ENCODE measurements at regions not wholly inside any gene's neighbourhood (a gene's known extent, or its start where the extent isn't known, plus 50 kb on each side); places are given as distances from the start of the nearest gene placed in this dataset.

DNA sequence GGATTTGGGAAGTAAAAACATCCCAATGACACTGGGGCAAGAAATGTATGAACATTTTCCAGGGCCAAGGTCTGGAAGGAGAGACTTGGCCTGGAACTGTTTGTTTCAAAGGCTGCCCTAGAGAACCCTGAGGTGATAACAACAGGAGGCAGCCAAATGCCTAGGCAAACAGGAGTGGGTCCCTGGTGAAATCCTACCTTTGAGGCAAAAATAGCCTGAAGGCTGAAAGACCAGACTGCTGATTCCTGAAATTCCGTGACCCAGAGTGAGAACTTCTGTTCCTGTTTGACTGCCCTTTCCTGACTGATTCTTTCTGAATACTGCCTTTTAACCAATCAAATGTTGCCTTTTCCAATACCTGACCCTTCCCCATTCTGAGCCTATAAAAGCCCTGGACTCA, 196.4 kb downstream of the NSUN3 start:
- DNase-seq (ENCODE audit: low read depth) = no peak

- no peak for DNase-seq (ENCODE audit: low read depth)
Observed at GRCh38 chr3:94269763-94270162, 206.9 kb downstream of the NSUN3 start.

DNA sequence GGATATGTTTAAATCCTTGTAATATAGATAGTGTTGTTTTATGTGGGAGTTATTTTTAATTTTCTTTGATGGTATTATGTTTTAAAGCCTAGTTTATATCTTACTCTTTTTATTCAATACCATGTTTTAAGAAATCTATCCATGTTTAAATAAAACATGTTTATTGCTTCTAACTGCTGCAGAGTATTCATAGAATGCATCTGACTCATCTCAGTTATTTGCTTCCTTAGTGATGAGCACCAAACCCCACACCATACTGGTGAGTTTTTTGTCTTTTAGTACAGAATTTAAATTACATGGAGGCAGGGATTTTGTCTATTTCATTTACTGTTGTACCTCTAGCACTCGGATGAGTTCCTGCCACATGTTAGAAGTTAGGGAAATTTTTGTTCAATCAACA, 209.2 kb downstream of the NSUN3 start:
- no peak for DNase-seq (ENCODE audit: low read depth)

- no peak for DNase-seq (ENCODE audit: low read depth)
Observed at GRCh38 chr3:94280958-94281357, 218.1 kb downstream of the NSUN3 start.

GRCh38 chr3:94285872-94286271, 223.0 kb downstream of the NSUN3 start:
- DNase-seq (ENCODE audit: low read depth) = no peak

DNA sequence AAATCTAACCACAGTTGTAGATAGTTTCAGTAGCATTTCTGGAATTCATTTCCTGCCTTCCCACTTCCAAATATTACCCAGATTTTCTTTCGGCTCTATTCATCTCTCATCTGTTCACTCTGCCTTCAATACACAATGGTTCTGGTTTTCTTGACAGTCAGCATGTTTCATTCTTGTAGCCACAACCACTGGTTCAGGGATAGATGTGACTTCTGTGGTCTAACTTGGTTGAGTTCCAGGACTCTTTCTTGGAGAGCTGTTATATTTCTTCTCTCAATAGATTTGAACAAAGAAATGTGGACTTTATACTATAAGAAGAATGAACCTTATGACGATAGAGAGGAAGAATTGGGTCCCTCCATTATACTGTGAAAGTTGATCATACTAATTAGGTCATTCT, 228.8 kb downstream of the NSUN3 start:
- no peak for DNase-seq (ENCODE audit: low read depth)

- no peak for DNase-seq (ENCODE audit: low read depth)
Observed at GRCh38 chr3:94292151-94292550, 229.3 kb downstream of the NSUN3 start.

DNA sequence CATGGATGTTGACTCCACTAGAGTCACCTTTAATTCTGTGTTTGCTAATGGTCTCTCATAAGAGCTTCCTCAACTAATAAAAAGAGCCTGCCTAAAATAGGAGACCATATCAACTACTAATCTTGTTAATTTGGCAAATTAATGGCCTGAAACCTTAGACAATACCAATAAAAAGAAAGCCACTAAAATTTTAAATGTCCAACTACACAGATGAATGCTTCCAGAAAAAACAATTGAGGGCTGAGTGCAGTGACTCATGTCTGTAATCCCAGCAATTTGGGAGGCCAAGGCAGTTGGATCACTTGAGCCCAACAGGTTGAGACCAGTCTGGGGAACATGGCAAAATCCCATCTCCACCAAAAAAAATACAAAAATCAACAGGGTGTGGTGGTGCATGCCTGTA, 230.9 kb downstream of the NSUN3 start:
- DNase-seq (ENCODE audit: low read depth) = no peak

DNA sequence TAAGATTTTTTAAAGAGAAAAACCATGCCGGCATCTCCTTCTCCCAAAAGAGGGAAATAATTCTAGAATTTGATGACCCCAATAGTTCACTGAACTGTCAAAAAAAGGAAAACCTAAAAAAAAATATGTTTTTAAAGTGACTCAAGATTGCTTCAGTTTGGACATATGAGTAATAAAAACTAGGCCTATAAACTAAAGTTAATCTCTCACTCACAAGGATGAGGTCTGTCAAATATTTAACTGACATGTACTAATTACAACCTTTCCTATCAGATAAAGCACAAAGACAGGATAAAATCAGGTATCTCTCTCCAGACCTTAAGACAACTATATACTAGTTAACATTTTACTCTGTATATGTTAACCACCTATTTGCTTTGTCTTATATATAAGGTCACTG, 231.9 kb downstream of the NSUN3 start:
- DNase-seq (ENCODE audit: low read depth) = no peak

DNA sequence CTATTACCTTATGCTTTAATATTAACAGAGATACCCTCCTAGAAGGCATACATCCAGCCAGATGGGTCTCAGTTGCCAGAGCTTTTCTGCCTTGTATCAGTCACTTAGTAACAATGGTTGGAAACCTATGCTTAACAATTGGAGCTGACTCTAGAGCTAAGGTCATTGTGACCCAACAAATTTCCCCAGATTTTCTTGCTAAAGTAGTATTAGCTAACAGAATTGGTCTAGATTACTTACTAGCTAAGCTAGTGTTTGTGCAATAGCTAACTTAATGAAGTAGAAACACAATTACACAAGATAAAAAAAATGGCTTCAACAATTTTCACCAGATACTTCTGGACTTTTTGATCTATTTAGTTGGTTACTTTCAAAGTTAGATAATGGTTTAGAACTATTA, 236.9 kb downstream of the NSUN3 start:
- no peak for DNase-seq (ENCODE audit: low read depth)

DNA sequence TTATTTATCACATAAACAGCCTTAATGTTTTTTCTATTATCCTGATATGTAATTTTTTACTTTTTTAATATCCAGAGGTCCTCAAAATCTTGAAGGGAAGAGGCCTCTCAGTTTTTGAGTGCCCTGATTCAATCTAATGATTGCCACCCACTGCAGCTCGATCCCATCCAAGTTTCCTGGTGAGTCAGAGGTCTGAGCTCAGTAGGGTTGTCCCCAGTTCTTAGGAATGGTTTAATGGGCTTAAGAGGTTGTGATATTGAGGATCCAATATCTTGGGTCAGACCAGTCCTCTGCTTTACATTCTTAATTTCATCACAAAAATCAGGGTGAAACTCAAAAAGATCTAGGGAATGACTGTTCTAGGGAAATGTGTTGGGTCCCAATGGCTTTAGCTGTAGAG, 238.5 kb downstream of the NSUN3 start:
- no peak for DNase-seq (ENCODE audit: low read depth)

GRCh38 chr3:94303266-94303665, 240.4 kb downstream of the NSUN3 start:
- no peak for DNase-seq (ENCODE audit: low read depth)

DNA sequence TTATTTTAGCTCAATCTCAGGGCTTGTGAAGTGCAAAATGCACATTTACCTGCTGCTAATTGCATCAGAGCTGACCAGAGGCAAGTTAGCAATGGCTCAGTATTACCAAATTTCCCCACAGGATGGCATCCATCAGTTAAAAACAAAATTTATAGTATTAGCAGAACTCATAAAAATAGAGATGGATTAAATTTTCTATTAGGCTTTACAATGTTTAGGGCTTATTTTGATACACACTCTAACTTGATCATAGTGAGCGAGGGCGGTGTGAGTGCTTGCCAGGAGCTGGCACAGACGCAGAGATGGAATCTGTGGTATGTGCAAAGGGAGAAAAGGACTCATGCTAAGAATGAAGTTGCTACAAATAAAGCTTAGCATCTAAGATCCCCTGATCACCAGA, 241.0 kb downstream of the NSUN3 start:
- no peak for DNase-seq (ENCODE audit: low read depth)

DNA sequence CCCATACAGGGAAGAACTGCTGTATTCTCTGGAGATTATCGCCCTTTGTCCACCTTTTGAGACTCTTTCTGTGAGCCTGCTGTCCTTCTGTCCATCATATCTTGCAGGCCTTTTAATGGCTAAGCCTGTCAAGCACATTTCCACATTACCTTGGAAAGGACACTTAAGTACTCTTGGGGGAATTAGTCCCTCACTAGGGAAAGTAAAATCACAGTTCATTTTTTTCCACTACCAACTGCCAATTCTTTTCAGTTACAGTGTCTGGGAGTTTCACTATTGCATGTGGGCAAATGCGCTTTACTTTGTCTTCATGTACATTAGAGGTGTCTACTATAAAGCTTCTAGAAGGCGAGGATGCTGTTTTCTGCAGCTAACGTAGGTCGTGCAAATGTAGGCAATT, 242.1 kb downstream of the NSUN3 start:
- no peak for DNase-seq (ENCODE audit: low read depth)

DNA sequence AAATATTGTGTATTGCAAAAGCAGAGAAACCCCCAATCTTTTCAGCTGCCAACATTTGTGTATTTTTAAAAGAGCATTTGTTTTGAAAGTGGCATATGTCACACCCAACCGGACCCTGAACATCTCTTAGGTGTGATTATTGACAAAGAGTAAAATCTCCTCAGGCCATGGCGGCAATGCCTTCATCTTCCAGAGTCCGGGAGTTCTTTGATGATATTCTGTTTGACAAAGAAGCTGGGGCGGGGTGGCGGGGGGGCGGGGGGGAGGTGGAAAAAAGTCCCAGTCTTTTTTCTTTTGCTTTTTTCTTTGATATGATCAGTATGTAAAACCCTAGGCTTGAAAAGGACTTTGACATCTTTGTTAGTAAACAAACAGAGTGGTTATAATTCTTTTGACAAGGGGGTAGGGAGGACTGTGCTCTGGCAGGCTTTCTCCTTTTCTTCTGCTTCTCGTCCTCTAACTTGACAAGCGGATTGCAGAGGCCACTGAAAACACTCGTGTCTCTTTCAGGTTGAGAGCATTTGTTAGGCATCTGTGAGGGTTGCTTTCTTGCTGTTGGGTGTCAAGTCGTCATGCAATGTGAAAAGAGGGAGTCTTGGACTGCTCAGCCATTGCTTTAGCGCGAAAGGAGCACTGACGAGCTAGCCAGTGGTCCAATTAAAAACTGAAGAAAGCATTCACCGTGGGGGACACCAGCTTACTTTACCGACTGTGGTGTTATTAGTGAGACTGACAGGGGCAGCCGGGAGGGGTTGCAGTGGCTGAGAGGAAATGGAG, 243.2 kb downstream of the NSUN3 start:
- no peak for DNase-seq (ENCODE audit: low read depth)

DNA sequence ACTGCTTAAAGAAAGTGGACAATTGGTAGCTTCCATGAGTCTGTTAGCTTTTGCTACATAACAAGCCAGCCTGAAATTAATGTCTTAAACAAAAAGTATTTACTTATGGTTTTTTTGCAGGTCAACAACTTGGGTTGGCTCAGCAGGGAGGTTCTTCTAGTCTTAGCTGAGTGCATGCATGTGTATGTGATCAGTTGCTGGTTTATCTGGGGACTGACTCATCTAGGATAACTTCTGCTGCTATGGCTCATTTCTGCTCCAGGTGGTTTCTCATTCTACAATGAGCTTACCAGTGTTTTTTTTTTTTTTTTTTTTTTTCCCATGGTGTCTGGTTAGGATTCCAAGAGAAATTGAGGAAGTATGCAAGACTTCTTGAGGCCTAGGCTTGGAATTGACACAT, 244.7 kb downstream of the NSUN3 start:
- DNase-seq (ENCODE audit: low read depth) = no peak

DNA sequence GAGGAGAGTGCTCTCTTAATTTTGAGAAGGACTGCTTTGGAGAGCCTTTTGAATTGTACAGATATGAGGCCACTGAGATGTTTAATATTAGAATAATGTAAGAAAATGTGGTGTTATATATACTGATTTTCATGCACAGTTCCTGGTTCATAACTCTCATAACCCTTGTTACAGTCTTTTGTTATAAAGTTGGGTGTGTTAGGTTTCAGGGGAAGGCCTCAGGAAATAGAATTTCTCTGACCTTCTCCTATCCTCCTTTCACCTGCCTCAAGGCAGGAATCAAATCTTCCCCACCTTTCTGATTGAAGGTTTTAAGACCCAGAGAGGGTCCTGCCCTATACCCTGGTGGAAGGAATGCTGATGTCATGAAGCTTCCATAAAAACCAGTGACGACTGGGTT, 245.9 kb downstream of the NSUN3 start:
- no peak for DNase-seq (ENCODE audit: low read depth)

GRCh38 chr3:94310341-94311135, 247.7 kb downstream of the NSUN3 start:
- DNase-seq (ENCODE audit: low read depth) = no peak

DNA sequence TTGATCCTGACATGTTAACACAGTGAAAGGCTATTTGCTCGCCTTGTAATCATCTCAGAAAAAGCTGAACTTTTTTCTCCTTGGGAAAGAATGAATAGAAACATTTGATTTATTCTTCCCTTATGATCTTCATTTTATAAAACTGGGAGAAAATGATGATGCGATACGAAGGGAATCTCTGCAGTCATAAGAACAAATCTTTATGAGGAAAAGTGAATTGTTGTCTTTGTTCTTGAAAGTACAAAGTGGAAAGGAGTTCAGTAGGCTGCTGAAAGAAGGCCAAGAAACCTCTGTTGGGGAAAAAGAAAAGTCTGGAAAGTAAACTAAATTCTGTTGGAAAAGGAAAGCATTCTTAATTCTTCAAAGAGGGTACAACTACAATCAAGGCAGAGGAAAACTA, 248.8 kb downstream of the NSUN3 start:
- DNase-seq (ENCODE audit: low read depth) = no peak

GRCh38 chr3:94314218-94314883, 251.5 kb downstream of the NSUN3 start:
- no peak for DNase-seq (ENCODE audit: low read depth)

- DNase-seq (ENCODE audit: low read depth) = no peak
Observed at GRCh38 chr3:94317017-94317416, 254.2 kb downstream of the NSUN3 start.

GRCh38 chr3:94323596-94323995, 260.7 kb downstream of the NSUN3 start:
- no peak for DNase-seq (ENCODE audit: low read depth)

GRCh38 chr3:94331831-94332230, 269.0 kb downstream of the NSUN3 start:
- no peak for DNase-seq (ENCODE audit: low read depth)

All from stimulated activated CD8-positive, alpha-beta memory T cell treated with anti-CD3 and anti-CD28 coated beads, Interleukin-7, amount 100 ng/mL, for 24 hours (primary cell).